Keratinocyte (primary cell): ENCODE measurements at regions not wholly inside any gene's neighbourhood (a gene's known extent, or its start where the extent isn't known, plus 50 kb on each side); places are given as distances from the start of the nearest gene placed in this dataset.

ENCODE experiments used
- CTCF ChIP-seq, 3 experiments: IDR thresholded peaks in 1 of 3; conservative IDR thresholded peaks in 1 of 3; optimal IDR thresholded peaks in 1 of 3; 2 replicates in 2 of 3; 3 replicates in 1 of 3; pipeline versions ENCODE3 to v1.5.1; 2011; ENCODE audit warnings: low read length in 3 of 3, mild to moderate bottlenecking in 3 of 3, moderate library complexity in 2 of 3, control low read depth in 1 of 3, inconsistent platforms in 1 of 3; ENCODE audit not compliant: insufficient read depth in 2 of 3; ENCODE audit errors: extremely low read depth in 1 of 3
- EZH2 ChIP-seq: IDR thresholded peaks from one replicate; pipeline ENCODE4 v1.6.1; 2012; ENCODE audit warnings: inconsistent platforms, mild to moderate bottlenecking, low read length, moderate library complexity

- TF ChIP-seq CTCF (optimal IDR thresholded peaks at IDR 0.05 in 1 of 3, IDR thresholded peaks at IDR 0.05 in 1 of 3, conservative IDR thresholded peaks at IDR 0.05 in 1 of 3; ENCODE audit: extremely low read depth in 1 of 3, insufficient read depth in 2 of 3, low read length in 3 of 3) (no peak), EZH2 (no peak)
Observed at GRCh38 chr12:78622529-78623195, 241.9 kb upstream of the SYT1 start.
